HEK293 (cell line): ENCODE measurements at regions not wholly inside any gene's neighbourhood (a gene's known extent, or its start where the extent isn't known, plus 50 kb on each side); places are given as distances from the start of the nearest gene placed in this dataset.

ENCODE experiments used
- CTCF ChIA-PET: fragments of 350-600 bp; formaldehyde crosslinking; extraction: SDS; loops from one replicate; lab custom pipeline; 2021; ENCODE audit warnings: antibody characterized with exemption; lab: Yijun Ruan, JAX
- POLR2A ChIA-PET: fragments of 300-600 bp; formaldehyde crosslinking; extraction: SDS; loops from one replicate; lab custom pipeline; 2020; ENCODE audit warnings: antibody characterized with exemption, inconsistent platforms; lab: Yijun Ruan, JAX
- H3K27ac ChIP-seq: fragments of 200-500 bp; sonication (Bioruptor generic); 2 replicates; pipeline ENCODE4 v1.5.1; 2014; ENCODE audit warnings: low read depth, low read length, control low read depth, inconsistent platforms; ENCODE audit errors: extremely low read depth
- H3K36me3 ChIP-seq, 2 experiments: fragments of 200-500 bp in 1 of 2; sonication (Bioruptor generic) in 1 of 2; 1 replicate in 1 of 2; 2 replicates in 1 of 2; pipeline ENCODE4 v1.5.1; 2014 to 2017; ENCODE audit warnings: inconsistent platforms in 2 of 2, low read length in 2 of 2; ENCODE audit not compliant: control insufficient read depth in 2 of 2, insufficient read depth in 1 of 2
- H3K4me1 ChIP-seq: fragments of 200-500 bp; sonication (Bioruptor generic); 2 replicates; pipeline ENCODE4 v1.5.1; 2014; ENCODE audit warnings: mild to moderate bottlenecking, low read length, inconsistent platforms; ENCODE audit not compliant: control insufficient read depth, insufficient read depth
- H3K4me3 ChIP-seq: 2 replicates; pipeline ENCODE4 v1.5.1; 2011; ENCODE audit warnings: low read depth, mild to moderate bottlenecking, control low read depth, low read length, moderate library complexity
- H3K9me3 ChIP-seq: fragments of 200-500 bp; sonication (Bioruptor generic); 2 replicates; pipeline ENCODE4 v1.5.1; 2014; ENCODE audit warnings: low read depth, low read length, inconsistent platforms; ENCODE audit not compliant: control insufficient read depth, insufficient read depth
- SCRT1 ChIP-seq: fragments of 450-650 bp; formaldehyde crosslinking; IDR thresholded peaks from 2 replicates; pipeline ENCODE4 v1.5.1; 2016; ENCODE audit warnings: missing biosample characterization, missing genetic modification characterization, borderline replicate concordance
- ZBTB8A ChIP-seq: fragments of 450-650 bp; formaldehyde crosslinking; IDR thresholded peaks from 2 replicates; pipeline ENCODE4 v1.5.1; 2016; ENCODE audit warnings: missing biosample characterization, missing genetic modification characterization
- ZEB2 ChIP-seq: fragments of 450-650 bp; formaldehyde crosslinking; IDR thresholded peaks from 2 replicates; pipeline ENCODE4 v1.5.1; 2016; ENCODE audit warnings: missing biosample characterization, missing genetic modification characterization
- ZNF169 ChIP-seq: fragments of 450-650 bp; formaldehyde crosslinking; IDR thresholded peaks from 2 replicates; pipeline ENCODE4 v1.5.1; 2016; ENCODE audit warnings: missing biosample characterization, missing genetic modification characterization
- ZNF19 ChIP-seq: fragments of 450-650 bp; formaldehyde crosslinking; IDR thresholded peaks from 2 replicates; pipeline ENCODE4; 2016; ENCODE audit warnings: missing biosample characterization, missing genetic modification characterization, low read depth
- ZNF426 ChIP-seq: fragments of 450-650 bp; formaldehyde crosslinking; IDR thresholded peaks from 2 replicates; pipeline ENCODE4 v1.5.1; 2017; ENCODE audit warnings: missing biosample characterization, missing genetic modification characterization, mild to moderate bottlenecking, inconsistent platforms, moderate library complexity
- ZNF514 ChIP-seq: fragments of 450-650 bp; formaldehyde crosslinking; IDR thresholded peaks from 2 replicates; pipeline ENCODE4 v1.5.1; 2016; ENCODE audit warnings: missing biosample characterization, missing genetic modification characterization
- ZNF660 ChIP-seq: fragments of 450-650 bp; IDR thresholded peaks from 2 replicates; pipeline ENCODE4 v1.5.1; 2018; ENCODE audit warnings: missing biosample characterization, mild to moderate bottlenecking, missing genetic modification characterization
- ZNF792 ChIP-seq: fragments of 450-650 bp; formaldehyde crosslinking; IDR thresholded peaks from 2 replicates; pipeline ENCODE4 v1.5.1; 2016; ENCODE audit warnings: missing biosample characterization, missing genetic modification characterization
- ZSCAN30 ChIP-seq: fragments of 450-650 bp; IDR thresholded peaks from 2 replicates; pipeline ENCODE4 v1.5.1; 2018; ENCODE audit warnings: missing biosample characterization, mild to moderate bottlenecking, missing genetic modification characterization, moderate library complexity
- TF ChIP-seq, protein P1 (sequence below): fragments of 450-650 bp; formaldehyde crosslinking; IDR thresholded peaks from 2 replicates; pipeline ENCODE4 v1.5.1; 2016; ENCODE audit warnings: missing biosample characterization, missing genetic modification characterization
- TF ChIP-seq, protein P2 (sequence below): fragments of 450-650 bp; formaldehyde crosslinking; IDR thresholded peaks from 2 replicates; pipeline ENCODE4 v1.5.1; 2017; ENCODE audit warnings: missing biosample characterization, missing genetic modification characterization
- TF ChIP-seq, protein P3 (sequence below): fragments of 450-650 bp; formaldehyde crosslinking; IDR thresholded peaks from 2 replicates; pipeline ENCODE4 v1.5.1; 2016; ENCODE audit warnings: missing biosample characterization, missing genetic modification characterization, borderline replicate concordance
- TF ChIP-seq, protein P4 (sequence below): fragments of 450-650 bp; formaldehyde crosslinking; IDR thresholded peaks from 2 replicates; pipeline ENCODE4 v1.5.1; 2016; ENCODE audit warnings: missing biosample characterization, missing genetic modification characterization
- TF ChIP-seq, protein P5 (sequence below): fragments of 450-650 bp; formaldehyde crosslinking; IDR thresholded peaks from 2 replicates; pipeline ENCODE4 v1.5.1; 2016; ENCODE audit warnings: missing biosample characterization, missing genetic modification characterization

DNA sequence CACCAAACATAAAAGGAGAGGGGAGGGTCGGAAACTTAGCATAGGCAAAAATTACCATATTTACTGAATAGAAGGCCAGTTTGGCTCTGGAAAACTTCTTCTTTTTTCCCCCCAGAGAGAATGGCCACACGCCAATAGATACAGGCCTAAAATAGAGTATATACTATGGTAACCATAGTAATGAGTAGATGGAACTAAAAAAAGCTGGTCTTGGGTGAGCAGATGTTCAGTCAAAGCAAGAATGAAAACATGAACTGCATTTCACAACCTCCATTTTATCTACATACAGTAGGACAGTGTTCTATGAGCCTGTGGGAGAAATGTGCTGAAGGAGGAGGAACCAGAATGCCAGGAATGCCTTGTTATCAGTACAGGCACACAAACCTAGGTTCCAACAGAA, 141.7 kb upstream of the SEMA3A start (continued):
- TF ChIP-seq, protein P1, sequence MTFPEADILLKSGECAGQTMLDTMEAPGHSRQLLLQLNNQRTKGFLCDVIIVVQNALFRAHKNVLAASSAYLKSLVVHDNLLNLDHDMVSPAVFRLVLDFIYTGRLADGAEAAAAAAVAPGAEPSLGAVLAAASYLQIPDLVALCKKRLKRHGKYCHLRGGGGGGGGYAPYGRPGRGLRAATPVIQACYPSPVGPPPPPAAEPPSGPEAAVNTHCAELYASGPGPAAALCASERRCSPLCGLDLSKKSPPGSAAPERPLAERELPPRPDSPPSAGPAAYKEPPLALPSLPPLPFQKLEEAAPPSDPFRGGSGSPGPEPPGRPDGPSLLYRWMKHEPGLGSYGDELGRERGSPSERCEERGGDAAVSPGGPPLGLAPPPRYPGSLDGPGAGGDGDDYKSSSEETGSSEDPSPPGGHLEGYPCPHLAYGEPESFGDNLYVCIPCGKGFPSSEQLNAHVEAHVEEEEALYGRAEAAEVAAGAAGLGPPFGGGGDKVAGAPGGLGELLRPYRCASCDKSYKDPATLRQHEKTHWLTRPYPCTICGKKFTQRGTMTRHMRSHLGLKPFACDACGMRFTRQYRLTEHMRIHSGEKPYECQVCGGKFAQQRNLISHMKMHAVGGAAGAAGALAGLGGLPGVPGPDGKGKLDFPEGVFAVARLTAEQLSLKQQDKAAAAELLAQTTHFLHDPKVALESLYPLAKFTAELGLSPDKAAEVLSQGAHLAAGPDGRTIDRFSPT (tag by site-specific recombination) = no peak

DNA sequence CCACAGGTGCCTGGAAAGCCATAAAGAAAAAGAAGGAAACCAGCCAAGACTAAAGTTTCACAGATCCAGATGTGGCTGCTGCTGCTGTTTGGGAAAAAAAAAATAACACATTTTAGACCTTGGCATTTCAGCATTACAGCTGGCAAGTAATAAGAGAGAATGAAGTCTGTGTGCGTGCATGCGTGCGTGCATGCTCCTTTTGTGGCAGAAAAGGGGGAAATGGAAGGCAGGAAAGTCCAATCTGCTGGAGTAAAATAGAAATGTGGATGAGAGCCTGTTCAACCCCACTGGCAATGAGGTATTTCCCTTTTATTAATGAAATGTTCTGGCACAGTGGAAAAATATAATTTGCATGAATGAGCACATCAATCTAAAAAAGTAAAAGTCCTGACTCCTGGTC, 137.0 kb upstream of the SEMA3A start:
- Histone ChIP-seq H3K36me3 (no peaks in the 10 kb centered on the region), H3K4me3 (no peak overlapping the region), H3K9me3 (no peaks in the 10 kb centered on the region), H3K27ac (no peak overlapping the region), H3K4me1 (no peaks in the 10 kb centered on the region)
- POLR2A ChIA-PET = no interaction called here
- CTCF ChIA-PET = interaction anchor here (0.7 kb wide), 1 partner anchor 1478 kb away, joined by 4 read pairs; no protein-coding TSS in a partner anchor
- TF ChIP-seq SCRT1 (tag by site-specific recombination) = 0 out of 2 replicates have a peak, but pooled peaks have one; percentile 21
- TF ChIP-seq, protein P2, sequence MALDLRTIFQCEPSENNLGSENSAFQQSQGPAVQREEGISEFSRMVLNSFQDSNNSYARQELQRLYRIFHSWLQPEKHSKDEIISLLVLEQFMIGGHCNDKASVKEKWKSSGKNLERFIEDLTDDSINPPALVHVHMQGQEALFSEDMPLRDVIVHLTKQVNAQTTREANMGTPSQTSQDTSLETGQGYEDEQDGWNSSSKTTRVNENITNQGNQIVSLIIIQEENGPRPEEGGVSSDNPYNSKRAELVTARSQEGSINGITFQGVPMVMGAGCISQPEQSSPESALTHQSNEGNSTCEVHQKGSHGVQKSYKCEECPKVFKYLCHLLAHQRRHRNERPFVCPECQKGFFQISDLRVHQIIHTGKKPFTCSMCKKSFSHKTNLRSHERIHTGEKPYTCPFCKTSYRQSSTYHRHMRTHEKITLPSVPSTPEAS (tag by site-specific recombination) = no peak

DNA sequence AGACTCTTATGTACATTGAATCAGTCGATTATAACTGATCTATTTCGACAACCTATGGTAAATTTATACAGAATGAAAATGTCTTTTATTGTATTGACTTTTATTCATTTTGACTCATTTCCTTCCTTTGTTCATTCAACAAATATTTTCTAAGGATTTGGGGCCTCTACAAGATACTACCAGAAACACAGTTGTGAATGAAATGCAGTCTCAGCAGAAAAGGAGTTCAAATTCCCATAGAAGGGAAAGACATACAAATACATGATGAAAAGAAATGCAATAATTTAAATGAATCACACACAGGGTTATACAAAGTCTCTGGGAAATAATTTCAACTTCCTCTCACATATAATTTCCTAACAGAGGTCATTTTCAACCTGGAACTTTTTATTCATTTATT, 134.0 kb upstream of the SEMA3A start:
- Histone ChIP-seq H3K4me1 (no peaks in the 10 kb centered on the region), H3K36me3 (no peaks in the 10 kb centered on the region), H3K9me3 (no peaks in the 10 kb centered on the region)
- POLR2A ChIA-PET = no interaction called here
- CTCF ChIA-PET = no interaction called here
- TF ChIP-seq ZBTB8A (tag by site-specific recombination) (no peak), ZNF792 (tag by site-specific recombination) (no peak)
- TF ChIP-seq, protein P3, sequence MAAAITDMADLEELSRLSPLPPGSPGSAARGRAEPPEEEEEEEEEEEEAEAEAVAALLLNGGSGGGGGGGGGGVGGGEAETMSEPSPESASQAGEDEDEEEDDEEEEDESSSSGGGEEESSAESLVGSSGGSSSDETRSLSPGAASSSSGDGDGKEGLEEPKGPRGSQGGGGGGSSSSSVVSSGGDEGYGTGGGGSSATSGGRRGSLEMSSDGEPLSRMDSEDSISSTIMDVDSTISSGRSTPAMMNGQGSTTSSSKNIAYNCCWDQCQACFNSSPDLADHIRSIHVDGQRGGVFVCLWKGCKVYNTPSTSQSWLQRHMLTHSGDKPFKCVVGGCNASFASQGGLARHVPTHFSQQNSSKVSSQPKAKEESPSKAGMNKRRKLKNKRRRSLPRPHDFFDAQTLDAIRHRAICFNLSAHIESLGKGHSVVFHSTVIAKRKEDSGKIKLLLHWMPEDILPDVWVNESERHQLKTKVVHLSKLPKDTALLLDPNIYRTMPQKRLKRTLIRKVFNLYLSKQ = no peak
- TF ChIP-seq, all 188 proteins: peak for 0
- Histone ChIP-seq H3K4me3 (no peak overlapping the region), H3K27ac (no peak overlapping the region)

DNA sequence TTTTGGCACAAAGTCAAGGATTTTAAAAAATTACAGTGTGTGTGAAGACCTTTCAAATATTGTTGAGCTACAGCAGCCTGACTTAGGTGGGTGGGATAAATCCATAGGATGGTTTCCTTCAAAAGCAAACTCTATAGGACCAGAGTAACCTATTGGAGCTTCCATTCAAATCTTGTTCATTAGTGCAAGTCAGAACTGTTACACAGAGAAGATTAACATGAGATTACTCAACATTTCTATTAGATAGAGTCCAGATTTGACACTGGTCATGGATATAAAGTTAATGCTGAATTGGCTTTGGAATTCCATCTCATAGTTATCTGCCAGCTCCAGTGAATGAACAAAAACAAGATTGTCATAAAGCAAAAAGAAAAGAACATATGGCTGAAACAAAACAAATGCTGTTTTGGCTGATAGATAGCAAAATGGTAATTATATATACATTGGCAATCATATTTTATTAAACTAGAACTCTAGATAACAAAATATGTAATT, 129.6 kb upstream of the SEMA3A start:
- CTCF ChIA-PET = no interaction called here
- POLR2A ChIA-PET = no interaction called here

More for the DNA sequence above, 129.6 kb upstream of the SEMA3A start:
- no peaks in the 10 kb centered on the region for H3K36me3 ChIP-seq
- no peak overlapping the region for H3K27ac ChIP-seq
- no peaks in the 10 kb centered on the region for H3K4me1 ChIP-seq
- no peak overlapping the region for H3K4me3 ChIP-seq
- H3K9me3 ChIP-seq = no peaks in the 10 kb centered on the region
- TF ChIP-seq ZNF426 (tag by site-specific recombination) (no peak), ZNF660 (tag by site-specific recombination) (no peak), ZNF514 (tag by site-specific recombination) (no peak), ZNF169 (tag by site-specific recombination) (no peak), ZEB2 (no peak), ZNF19 (tag by site-specific recombination) (no peak), ZSCAN30 (no peak)
- TF ChIP-seq, protein P4, sequence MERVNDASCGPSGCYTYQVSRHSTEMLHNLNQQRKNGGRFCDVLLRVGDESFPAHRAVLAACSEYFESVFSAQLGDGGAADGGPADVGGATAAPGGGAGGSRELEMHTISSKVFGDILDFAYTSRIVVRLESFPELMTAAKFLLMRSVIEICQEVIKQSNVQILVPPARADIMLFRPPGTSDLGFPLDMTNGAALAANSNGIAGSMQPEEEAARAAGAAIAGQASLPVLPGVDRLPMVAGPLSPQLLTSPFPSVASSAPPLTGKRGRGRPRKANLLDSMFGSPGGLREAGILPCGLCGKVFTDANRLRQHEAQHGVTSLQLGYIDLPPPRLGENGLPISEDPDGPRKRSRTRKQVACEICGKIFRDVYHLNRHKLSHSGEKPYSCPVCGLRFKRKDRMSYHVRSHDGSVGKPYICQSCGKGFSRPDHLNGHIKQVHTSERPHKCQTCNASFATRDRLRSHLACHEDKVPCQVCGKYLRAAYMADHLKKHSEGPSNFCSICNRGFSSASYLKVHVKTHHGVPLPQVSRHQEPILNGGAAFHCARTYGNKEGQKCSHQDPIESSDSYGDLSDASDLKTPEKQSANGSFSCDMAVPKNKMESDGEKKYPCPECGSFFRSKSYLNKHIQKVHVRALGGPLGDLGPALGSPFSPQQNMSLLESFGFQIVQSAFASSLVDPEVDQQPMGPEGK (tag by site-specific recombination) = no peak
- TF ChIP-seq, protein P5, sequence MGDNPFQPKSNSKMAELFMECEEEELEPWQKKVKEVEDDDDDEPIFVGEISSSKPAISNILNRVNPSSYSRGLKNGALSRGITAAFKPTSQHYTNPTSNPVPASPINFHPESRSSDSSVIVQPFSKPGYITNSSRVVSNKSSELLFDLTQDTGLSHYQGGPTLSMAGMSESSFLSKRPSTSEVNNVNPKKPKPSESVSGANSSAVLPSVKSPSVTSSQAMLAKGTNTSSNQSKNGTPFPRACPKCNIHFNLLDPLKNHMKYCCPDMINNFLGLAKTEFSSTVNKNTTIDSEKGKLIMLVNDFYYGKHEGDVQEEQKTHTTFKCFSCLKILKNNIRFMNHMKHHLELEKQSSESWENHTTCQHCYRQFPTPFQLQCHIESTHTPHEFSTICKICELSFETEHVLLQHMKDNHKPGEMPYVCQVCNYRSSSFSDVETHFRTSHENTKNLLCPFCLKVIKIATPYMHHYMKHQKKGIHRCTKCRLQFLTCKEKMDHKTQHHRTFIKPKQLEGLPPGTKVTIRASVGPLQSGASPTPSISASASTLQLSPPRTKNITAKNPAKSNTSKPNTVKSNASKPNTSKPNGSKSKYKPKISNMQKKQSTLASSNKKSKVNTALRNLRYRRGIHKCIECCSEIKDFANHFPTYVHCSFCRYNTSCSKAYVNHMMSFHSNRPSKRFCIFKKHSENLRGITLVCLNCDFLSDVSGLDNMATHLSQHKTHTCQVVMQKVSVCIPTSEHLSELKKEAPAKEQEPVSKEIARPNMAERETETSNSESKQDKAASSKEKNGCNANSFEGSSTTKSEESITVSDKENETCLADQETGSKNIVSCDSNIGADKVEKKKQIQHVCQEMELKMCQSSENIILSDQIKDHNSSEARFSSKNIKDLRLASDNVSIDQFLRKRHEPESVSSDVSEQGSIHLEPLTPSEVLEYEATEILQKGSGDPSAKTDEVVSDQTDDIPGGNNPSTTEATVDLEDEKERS (tag by site-specific recombination) = no peak
